Omental fat pad (tissue), 3 donors: ENCODE measurements at regions not wholly inside any gene's neighbourhood (a gene's known extent, or its start where the extent isn't known, plus 50 kb on each side); places are given as distances from the start of the nearest gene placed in this dataset.

Experiments used
- ATAC-seq: fragments of 150-250 bp; one replicate; pipeline ENCODE4 v1.9.1; 2016; ENCODE audit warnings: mild to moderate bottlenecking, moderate library complexity; ENCODE audit not compliant: low FRiP score
- DNase-seq: peaks from one replicate; pipeline ENCODE4 v3.0.0-alpha.2; 2019; ENCODE audit warnings: low spot score
- TF ChIP-seq, protein P1 (sequence below), 3 donors: fragments of 450-650 bp; IDR thresholded peaks; one replicate each; pipeline ENCODE4 v1.5.1; 2016 to 2017; ENCODE audit warnings: antibody characterized with exemption in 3 of 3, mild to moderate bottlenecking in 3 of 3, moderate library complexity in 2 of 3

- TF ChIP-seq, protein P1, sequence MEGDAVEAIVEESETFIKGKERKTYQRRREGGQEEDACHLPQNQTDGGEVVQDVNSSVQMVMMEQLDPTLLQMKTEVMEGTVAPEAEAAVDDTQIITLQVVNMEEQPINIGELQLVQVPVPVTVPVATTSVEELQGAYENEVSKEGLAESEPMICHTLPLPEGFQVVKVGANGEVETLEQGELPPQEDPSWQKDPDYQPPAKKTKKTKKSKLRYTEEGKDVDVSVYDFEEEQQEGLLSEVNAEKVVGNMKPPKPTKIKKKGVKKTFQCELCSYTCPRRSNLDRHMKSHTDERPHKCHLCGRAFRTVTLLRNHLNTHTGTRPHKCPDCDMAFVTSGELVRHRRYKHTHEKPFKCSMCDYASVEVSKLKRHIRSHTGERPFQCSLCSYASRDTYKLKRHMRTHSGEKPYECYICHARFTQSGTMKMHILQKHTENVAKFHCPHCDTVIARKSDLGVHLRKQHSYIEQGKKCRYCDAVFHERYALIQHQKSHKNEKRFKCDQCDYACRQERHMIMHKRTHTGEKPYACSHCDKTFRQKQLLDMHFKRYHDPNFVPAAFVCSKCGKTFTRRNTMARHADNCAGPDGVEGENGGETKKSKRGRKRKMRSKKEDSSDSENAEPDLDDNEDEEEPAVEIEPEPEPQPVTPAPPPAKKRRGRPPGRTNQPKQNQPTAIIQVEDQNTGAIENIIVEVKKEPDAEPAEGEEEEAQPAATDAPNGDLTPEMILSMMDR (IDR thresholded peaks at IDR 0.05): no peak
- ATAC-seq (no peak), DNase-seq (no peak)
These were observed 300.8 kb upstream of the LYPLAL1 start for GRCh38 chr1:218872928-218873327.

- ATAC-seq: no peak
- TF ChIP-seq, protein P1 (IDR thresholded peaks at IDR 0.05): no peak
- no peak for DNase-seq
These were observed 299.4 kb upstream of the LYPLAL1 start for GRCh38 chr1:218874313-218874712.

GRCh38 chr1:218874801-218875400 is 298.8 kb upstream of the LYPLAL1 start:
- TF ChIP-seq, protein P1 (IDR thresholded peaks at IDR 0.05): no peak
- DNase-seq (no peak), ATAC-seq (no peak)

- ATAC-seq: no peak
- TF ChIP-seq, protein P1 (IDR thresholded peaks at IDR 0.05): no peak
- no peak for DNase-seq
These were observed 295.3 kb upstream of the LYPLAL1 start for GRCh38 chr1:218878369-218878768.

GRCh38 chr1:218880484-218881060 is 293.1 kb upstream of the LYPLAL1 start:
- TF ChIP-seq, protein P1 (IDR thresholded peaks at IDR 0.05): no peak
- DNase-seq (no peak), ATAC-seq (no peak)

- TF ChIP-seq, protein P1 (IDR thresholded peaks at IDR 0.05): no peak
- DNase-seq: no peak
- no peak for ATAC-seq
These were observed 291.2 kb upstream of the LYPLAL1 start for GRCh38 chr1:218882454-218882853.
